SK-N-SH treated with all-trans-retinoic acid at 6 μM for 48 hours (cell line): ENCODE measurements at regions not wholly inside any gene's neighbourhood (a gene's known extent, or its start where the extent isn't known, plus 50 kb on each side); places are given as distances from the start of the nearest gene placed in this dataset.

Experiments used
- ATAC-seq: fragments of 200-7000 bp; cut with Tn5 transposase; 3 replicates; pipeline ENCODE4 v1.9.1; 2020; ENCODE audit warnings: mild to moderate bottlenecking, moderate library complexity
- CREB5 ChIP-seq: fragments of 250-450 bp; sonication (Bioruptor Pico); IDR thresholded peaks from 2 replicates; pipeline ENCODE4 v1.5.1; 2020; ENCODE audit warnings: low read depth, mild to moderate bottlenecking, moderate library complexity
- CSDC2 ChIP-seq: fragments of 250-450 bp; sonication (Bioruptor Pico); IDR thresholded peaks from 2 replicates; pipeline ENCODE4 v1.5.0; 2020; ENCODE audit warnings: mild to moderate bottlenecking, moderate library complexity
- CSRNP3 ChIP-seq: fragments of 250-450 bp; sonication (Bioruptor Pico); IDR thresholded peaks from 2 replicates; pipeline ENCODE4 v1.5.1; 2021; ENCODE audit warnings: mild to moderate bottlenecking, moderate library complexity
- ESRRG ChIP-seq: fragments of 250-450 bp; sonication (Bioruptor Pico); IDR thresholded peaks from 2 replicates; pipeline ENCODE4 v1.6.1; 2021; ENCODE audit warnings: mild to moderate bottlenecking
- GLIS3 ChIP-seq: fragments of 250-450 bp; sonication (Bioruptor Pico); IDR thresholded peaks from 2 replicates; pipeline ENCODE4 v1.5.0; 2020; ENCODE audit warnings: mild to moderate bottlenecking, moderate library complexity
- ISL1 ChIP-seq: fragments of 250-450 bp; sonication (Bioruptor Pico); IDR thresholded peaks from 2 replicates; pipeline ENCODE4 v2.1.2; 2022; ENCODE audit warnings: mild to moderate bottlenecking, moderate library complexity
- OSR1 ChIP-seq: fragments of 250-450 bp; sonication (Bioruptor Pico); IDR thresholded peaks from 2 replicates; pipeline ENCODE4 v1.8.0; 2022; ENCODE audit warnings: moderate library complexity, mild to moderate bottlenecking, inconsistent platforms
- PATZ1 ChIP-seq: fragments of 250-450 bp; sonication (Bioruptor Pico); IDR thresholded peaks from 2 replicates; pipeline ENCODE4 v1.8.0; 2020; ENCODE audit warnings: mild to moderate bottlenecking, moderate library complexity, borderline replicate concordance
- PPARA ChIP-seq: fragments of 250-450 bp; sonication (Bioruptor Pico); IDR thresholded peaks from 2 replicates; pipeline ENCODE4 v1.5.0; 2020; ENCODE audit warnings: mild to moderate bottlenecking, borderline replicate concordance
- SNAI2 ChIP-seq: fragments of 250-450 bp; sonication (Bioruptor Pico); IDR thresholded peaks from 2 replicates; pipeline ENCODE4 v1.5.0; 2020; ENCODE audit warnings: mild to moderate bottlenecking, moderate library complexity
- TCF4 ChIP-seq: fragments of 250-450 bp; sonication (Bioruptor Pico); IDR thresholded peaks from 2 replicates; pipeline ENCODE4 v1.8.0; 2021; ENCODE audit warnings: mild to moderate bottlenecking, moderate library complexity, borderline replicate concordance
- TOX ChIP-seq: fragments of 250-450 bp; sonication (Bioruptor Pico); IDR thresholded peaks from 2 replicates; pipeline ENCODE4 v1.8.0; 2021; ENCODE audit warnings: mild to moderate bottlenecking, moderate library complexity, borderline replicate concordance
- TSHZ2 ChIP-seq: fragments of 250-450 bp; sonication (Bioruptor Pico); IDR thresholded peaks from 2 replicates; pipeline ENCODE4 v1.5.0; 2020; ENCODE audit warnings: mild to moderate bottlenecking, moderate library complexity
- ZFP3 ChIP-seq: fragments of 250-450 bp; sonication (Bioruptor Pico); IDR thresholded peaks from 2 replicates; pipeline ENCODE4 v1.5.0; 2020; ENCODE audit warnings: mild to moderate bottlenecking, moderate library complexity
- ZFP30 ChIP-seq: fragments of 450-650 bp; formaldehyde crosslinking; IDR thresholded peaks from 2 replicates; pipeline ENCODE4 v1.5.0; 2022; ENCODE audit warnings: mild to moderate bottlenecking, moderate library complexity
- ZNF70 ChIP-seq: fragments of 450-650 bp; formaldehyde crosslinking; IDR thresholded peaks from 2 replicates; pipeline ENCODE4 v1.5.0; 2020; ENCODE audit warnings: mild to moderate bottlenecking, moderate library complexity
- ZNF8 ChIP-seq: fragments of 450-650 bp; formaldehyde crosslinking; IDR thresholded peaks from 2 replicates; pipeline ENCODE4 v1.5.0; 2020; ENCODE audit warnings: mild to moderate bottlenecking, moderate library complexity

- ATAC-seq: no peak
- TF ChIP-seq ZNF70 (no peak), PPARA (CRISPR knock-in tag) (no peak), PATZ1 (CRISPR knock-in tag) (no peak), CSDC2 (no peak), OSR1 (CRISPR knock-in tag) (no peak), SNAI2 (CRISPR knock-in tag) (no peak), ZFP30 (CRISPR knock-in tag) (no peak), ESRRG (CRISPR knock-in tag) (no peak), CSRNP3 (no peak), GLIS3 (CRISPR knock-in tag) (no peak), ZFP3 (CRISPR knock-in tag) (no peak)
These were observed 63.1 kb downstream of the CXCR4 start for GRCh38 chr2:136054856-136055255.

- TF ChIP-seq ZNF70 (no peak), TOX (CRISPR knock-in tag) (no peak), ZNF8 (CRISPR knock-in tag) (no peak), TSHZ2 (CRISPR knock-in tag) (no peak), ZFP3 (CRISPR knock-in tag) (no peak), CREB5 (CRISPR knock-in tag) (no peak), TCF4 (CRISPR knock-in tag) (no peak)
- no peak for ATAC-seq
These were observed 65.3 kb downstream of the CXCR4 start for GRCh38 chr2:136052369-136053362.

GRCh38 chr2:136051725-136052048 is 66.3 kb upstream of the DARS1 start:
- ATAC-seq: no peak
- TF ChIP-seq CREB5 (CRISPR knock-in tag) (no peak), ISL1 (no peak), TSHZ2 (CRISPR knock-in tag) (no peak)
- TF ChIP-seq, all 23 proteins: peak for 0
